H9 (cell line): ENCODE measurements at regions not wholly inside any gene's neighbourhood (a gene's known extent, or its start where the extent isn't known, plus 50 kb on each side); places are given as distances from the start of the nearest gene placed in this dataset.

ENCODE experiments used
- DNase-seq: peaks from one replicate; pipeline ENCODE4 v3.0.0-alpha.2; 2017
- H2AFZ ChIP-seq: one replicate; pipeline ENCODE4 v1.6.1; 2013; ENCODE audit warnings: mild to moderate bottlenecking, low read length, control low read depth, moderate library complexity
- H2AK5ac ChIP-seq: 2 replicates; pipeline ENCODE4 v1.6.1; 2013; ENCODE audit warnings: low read length, control low read depth, mixed read lengths; ENCODE audit not compliant: insufficient read length
- H2BK120ac ChIP-seq: one replicate; pipeline ENCODE4 v1.6.1; 2013; ENCODE audit warnings: low read depth, mild to moderate bottlenecking, low read length, control low read depth, inconsistent platforms; ENCODE audit not compliant: poor library complexity, severe bottlenecking
- H2BK12ac ChIP-seq: 2 replicates; pipeline ENCODE4 v1.6.1; 2013; ENCODE audit warnings: low read length, control low read depth, mixed read lengths, low read depth; ENCODE audit not compliant: insufficient read length
- H2BK15ac ChIP-seq: 2 replicates; pipeline ENCODE4 v1.6.1; 2013; ENCODE audit warnings: low read depth, low read length, control low read depth
- H2BK20ac ChIP-seq: one replicate; pipeline ENCODE4 v1.6.1; 2013; ENCODE audit warnings: low read depth, mild to moderate bottlenecking, low read length, control low read depth, inconsistent platforms; ENCODE audit not compliant: poor library complexity, severe bottlenecking
- H2BK5ac ChIP-seq: 2 replicates; pipeline ENCODE4 v1.6.1; 2013; ENCODE audit warnings: low read length, control low read depth, mixed read lengths; ENCODE audit not compliant: insufficient read length
- H3K14ac ChIP-seq: 2 replicates; pipeline ENCODE4 v1.6.1; 2013; ENCODE audit warnings: low read length, control low read depth; ENCODE audit not compliant: insufficient read depth
- H3K18ac ChIP-seq: 2 replicates; pipeline ENCODE4 v1.6.1; 2013; ENCODE audit warnings: low read depth, mild to moderate bottlenecking, mixed read lengths, low read length, control low read depth; ENCODE audit not compliant: insufficient read length
- H3K23ac ChIP-seq: 2 replicates; pipeline ENCODE4 v1.6.1; 2013; ENCODE audit warnings: low read length, control low read depth, mixed read lengths, low read depth; ENCODE audit not compliant: insufficient read length
- H3K23me2 ChIP-seq: 2 replicates; pipeline ENCODE4 v1.6.1; 2013; ENCODE audit warnings: low read depth, mild to moderate bottlenecking, mixed read lengths, low read length, control low read depth; ENCODE audit not compliant: insufficient read length, poor library complexity, severe bottlenecking
- H3K27ac ChIP-seq: 2 replicates; pipeline ENCODE4 v1.5.1; 2013; ENCODE audit warnings: low read length, control low read depth, mixed read lengths, low read depth; ENCODE audit not compliant: insufficient read length
- H3K27me3 ChIP-seq: 2 replicates; pipeline ENCODE4 v1.6.1; 2013; ENCODE audit warnings: low read length, control low read depth, inconsistent platforms; ENCODE audit not compliant: insufficient read depth
- H3K4ac ChIP-seq: 2 replicates; pipeline ENCODE4 v1.6.1; 2013; ENCODE audit warnings: low read depth, mild to moderate bottlenecking, control low read depth, inconsistent platforms, low read length, moderate library complexity
- H3K4me1 ChIP-seq: 2 replicates; pipeline ENCODE4 v1.6.1; 2013; ENCODE audit warnings: low read length, control low read depth, inconsistent platforms; ENCODE audit not compliant: insufficient read depth
- H3K4me2 ChIP-seq: 2 replicates; pipeline ENCODE4 v1.6.1; 2013; ENCODE audit warnings: low read length, control low read depth, mixed read lengths; ENCODE audit not compliant: insufficient read length, insufficient read depth
- H3K56ac ChIP-seq: 2 replicates; pipeline ENCODE4 v1.6.1; 2013; ENCODE audit warnings: low read depth, mild to moderate bottlenecking, mixed read lengths, low read length, control low read depth; ENCODE audit not compliant: insufficient read length
- H3K79me1 ChIP-seq: 2 replicates; pipeline ENCODE4 v1.6.1; 2013; ENCODE audit warnings: low read depth, mild to moderate bottlenecking, moderate library complexity, low read length, control low read depth, inconsistent platforms; ENCODE audit not compliant: insufficient read depth, poor library complexity, severe bottlenecking
- H3K79me2 ChIP-seq: 2 replicates; pipeline ENCODE4 v1.6.1; 2013; ENCODE audit warnings: low read length, control low read depth, inconsistent platforms; ENCODE audit not compliant: insufficient read depth
- H3K9ac ChIP-seq: 2 replicates; pipeline ENCODE4 v1.6.1; 2013; ENCODE audit warnings: low read length, control low read depth, mixed read lengths; ENCODE audit not compliant: insufficient read length; ENCODE audit errors: extremely low read depth
- H3K9me3 ChIP-seq: one replicate; pipeline ENCODE4 v1.6.1; 2013; ENCODE audit warnings: low read depth, low read length, inconsistent platforms; ENCODE audit not compliant: control insufficient read depth
- H3T11ph ChIP-seq: one replicate; pipeline ENCODE4 v1.6.1; 2013; ENCODE audit warnings: mild to moderate bottlenecking, low read length, control low read depth, inconsistent platforms
- H4K20me1 ChIP-seq: one replicate; pipeline ENCODE4 v1.6.1; 2013; ENCODE audit not compliant: control insufficient read depth, insufficient read length, insufficient read depth
- H4K5ac ChIP-seq: 2 replicates; pipeline ENCODE4 v1.6.1; 2013; ENCODE audit warnings: low read depth, mild to moderate bottlenecking, mixed read lengths, low read length, control low read depth; ENCODE audit not compliant: insufficient read length
- H4K8ac ChIP-seq: replicated peaks from 2 replicates; pipeline ENCODE4 v1.6.1; 2013; ENCODE audit warnings: low read length, control low read depth, mixed read lengths, low read depth; ENCODE audit not compliant: insufficient read length
- H4K91ac ChIP-seq: 2 replicates; pipeline ENCODE4 v1.6.1; 2013; ENCODE audit warnings: low read depth, mild to moderate bottlenecking, moderate library complexity, mixed read lengths, low read length, control low read depth; ENCODE audit not compliant: insufficient read length
- H3K27ac Mint-ChIP-seq, 3 experiments: 2 replicates in 2 of 3; 3 replicates in 1 of 3; pipeline ENCODE4 v1.8.0; 2020 to 2021; ENCODE audit warnings: mixed read lengths in 3 of 3, mild to moderate bottlenecking in 1 of 3, moderate library complexity in 1 of 3
- H3K27me3 Mint-ChIP-seq: 2 replicates; pipeline ENCODE4 v1.8.0; 2021; ENCODE audit warnings: low read depth, mild to moderate bottlenecking, moderate library complexity, mixed read lengths
- H3K36me3 Mint-ChIP-seq, 3 experiments: 2 replicates in 2 of 3; 3 replicates in 1 of 3; pipeline ENCODE4 v1.8.0; 2020 to 2021; ENCODE audit warnings: low read depth in 3 of 3, mixed read lengths in 3 of 3; ENCODE audit not compliant: insufficient read depth in 1 of 3
- H3K4me1 Mint-ChIP-seq, 2 experiments: 2 replicates each; pipeline ENCODE4 v1.8.0; 2020; ENCODE audit warnings: mixed read lengths in 2 of 2
- H3K4me3 Mint-ChIP-seq, 2 experiments: 2 replicates in 1 of 2; 3 replicates in 1 of 2; pipeline ENCODE4 v1.8.0; 2020 to 2021; ENCODE audit warnings: mild to moderate bottlenecking in 2 of 2, mixed read lengths in 2 of 2, moderate library complexity in 1 of 2
- H3K9me3 Mint-ChIP-seq, 2 experiments: 2 replicates in 1 of 2; 3 replicates in 1 of 2; pipeline ENCODE4 v1.8.0; 2020; ENCODE audit warnings: mild to moderate bottlenecking in 2 of 2, mixed read lengths in 2 of 2, moderate library complexity in 1 of 2
- TF ChIP-seq, protein P1 (sequence below): fragments of 200-600 bp; sonication (generic); conservative IDR thresholded peaks from 3 replicates; pipeline ENCODE4 v1.8.0; 2021; ENCODE audit warnings: antibody characterized with exemption, mild to moderate bottlenecking

- DNase-seq, result no peak
- no peaks in the 10 kb centered on the region for H3K23me2 ChIP-seq
- TF ChIP-seq, protein P1, sequence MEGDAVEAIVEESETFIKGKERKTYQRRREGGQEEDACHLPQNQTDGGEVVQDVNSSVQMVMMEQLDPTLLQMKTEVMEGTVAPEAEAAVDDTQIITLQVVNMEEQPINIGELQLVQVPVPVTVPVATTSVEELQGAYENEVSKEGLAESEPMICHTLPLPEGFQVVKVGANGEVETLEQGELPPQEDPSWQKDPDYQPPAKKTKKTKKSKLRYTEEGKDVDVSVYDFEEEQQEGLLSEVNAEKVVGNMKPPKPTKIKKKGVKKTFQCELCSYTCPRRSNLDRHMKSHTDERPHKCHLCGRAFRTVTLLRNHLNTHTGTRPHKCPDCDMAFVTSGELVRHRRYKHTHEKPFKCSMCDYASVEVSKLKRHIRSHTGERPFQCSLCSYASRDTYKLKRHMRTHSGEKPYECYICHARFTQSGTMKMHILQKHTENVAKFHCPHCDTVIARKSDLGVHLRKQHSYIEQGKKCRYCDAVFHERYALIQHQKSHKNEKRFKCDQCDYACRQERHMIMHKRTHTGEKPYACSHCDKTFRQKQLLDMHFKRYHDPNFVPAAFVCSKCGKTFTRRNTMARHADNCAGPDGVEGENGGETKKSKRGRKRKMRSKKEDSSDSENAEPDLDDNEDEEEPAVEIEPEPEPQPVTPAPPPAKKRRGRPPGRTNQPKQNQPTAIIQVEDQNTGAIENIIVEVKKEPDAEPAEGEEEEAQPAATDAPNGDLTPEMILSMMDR, result no peak
- no peak overlapping the region for H2BK20ac ChIP-seq
- no peak overlapping the region for H2AFZ ChIP-seq
- H2BK12ac ChIP-seq, result no peak overlapping the region
- no peak overlapping the region for H4K5ac ChIP-seq
- H3K27me3 ChIP-seq, result no peaks in the 10 kb centered on the region
- no peaks in the 10 kb centered on the region; the same call in 1 of the 2 replicates for H3K4me1 ChIP-seq
- peaks cover 14% of the 10 kb centered on the region in 2 experiments for H3K4me1 Mint-ChIP-seq
- no peak overlapping the region for H3K23ac ChIP-seq
- H2BK120ac ChIP-seq, result no peak overlapping the region
- H3K4me2 ChIP-seq, result no peak overlapping the region
- no peak overlapping the region for H3K4ac ChIP-seq
- no peak overlapping the region for H2BK5ac ChIP-seq
- H4K20me1 ChIP-seq, result no peaks in the 10 kb centered on the region
- no peak overlapping the region for H4K91ac ChIP-seq
- no peak overlapping the region for H3K14ac ChIP-seq
- no peaks in the 10 kb centered on the region for H3K79me2 ChIP-seq
- H3K18ac ChIP-seq, result no peak overlapping the region
- no peaks in the 10 kb centered on the region for H3K9me3 ChIP-seq
- H3K4me3 Mint-ChIP-seq, result no peak overlapping the region
- H3K27me3 Mint-ChIP-seq, result no peaks in the 10 kb centered on the region
- H4K8ac ChIP-seq, result no peak overlapping the region
- H3T11ph ChIP-seq, result no peak overlapping the region
- no peak overlapping the region for H2BK15ac ChIP-seq
- no peak overlapping the region for H2AK5ac ChIP-seq
- no peaks in the 10 kb centered on the region for H3K9me3 Mint-ChIP-seq
- no peak overlapping the region for H3K27ac ChIP-seq
- no peak overlapping the region for H3K56ac ChIP-seq
- no peaks in the 10 kb centered on the region for H3K36me3 Mint-ChIP-seq
- H3K79me1 ChIP-seq, result no peaks in the 10 kb centered on the region
- no peak overlapping the region for H3K27ac Mint-ChIP-seq
- no peak overlapping the region for H3K9ac ChIP-seq
Observed at GRCh38 chr4:101420661-101421060, 73.3 kb upstream of the PPP3CA start.
